HG03442 (cell line): ENCODE measurements at regions not wholly inside any gene's neighbourhood (a gene's known extent, or its start where the extent isn't known, plus 50 kb on each side); places are given as distances from the start of the nearest gene placed in this dataset.

ENCODE experiments used
- ATAC-seq: cut with Tn5 transposase; IDR thresholded peaks from one replicate; pipeline ENCODE4 v1.9.1; 2021; ENCODE audit warnings: mild to moderate bottlenecking, moderate library complexity; ENCODE audit not compliant: unreplicated experiment

DNA sequence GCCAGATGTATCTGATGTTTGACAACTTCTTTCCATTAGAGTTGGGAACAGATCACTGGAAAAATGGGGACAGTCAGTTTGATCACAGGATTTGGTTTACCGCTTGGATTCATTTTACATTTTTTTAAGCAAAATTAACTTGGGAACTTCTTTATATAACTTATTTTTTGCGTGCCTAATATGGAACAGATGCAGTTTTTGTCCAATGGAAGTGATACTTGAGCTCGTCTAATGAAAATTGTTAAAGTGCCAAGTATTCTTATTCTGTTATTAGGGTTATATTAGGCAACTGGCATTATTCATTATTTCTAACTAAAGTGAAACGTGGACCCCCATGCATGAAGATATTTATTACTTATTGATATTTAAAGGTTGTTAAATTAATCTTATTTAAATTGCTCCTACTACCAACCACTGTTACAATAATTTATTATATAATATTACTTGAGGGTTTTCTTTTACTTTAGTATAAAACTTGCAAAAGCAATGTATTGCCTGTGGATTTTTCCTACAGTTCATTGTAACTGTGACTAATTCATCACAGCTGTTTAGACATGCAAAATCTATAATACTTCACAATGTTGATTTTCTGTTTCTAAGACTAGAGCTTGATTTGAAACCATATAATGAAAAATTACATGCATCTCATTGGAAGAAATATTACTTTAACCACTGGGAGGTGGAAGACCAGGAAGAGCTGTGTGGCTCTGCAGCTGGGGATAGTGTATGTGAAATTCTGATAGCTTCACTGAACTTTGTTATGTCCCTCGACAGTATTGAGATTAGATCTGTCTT is 787.3 kb upstream of the WWC1 start:
- ATAC-seq = no peak

DNA sequence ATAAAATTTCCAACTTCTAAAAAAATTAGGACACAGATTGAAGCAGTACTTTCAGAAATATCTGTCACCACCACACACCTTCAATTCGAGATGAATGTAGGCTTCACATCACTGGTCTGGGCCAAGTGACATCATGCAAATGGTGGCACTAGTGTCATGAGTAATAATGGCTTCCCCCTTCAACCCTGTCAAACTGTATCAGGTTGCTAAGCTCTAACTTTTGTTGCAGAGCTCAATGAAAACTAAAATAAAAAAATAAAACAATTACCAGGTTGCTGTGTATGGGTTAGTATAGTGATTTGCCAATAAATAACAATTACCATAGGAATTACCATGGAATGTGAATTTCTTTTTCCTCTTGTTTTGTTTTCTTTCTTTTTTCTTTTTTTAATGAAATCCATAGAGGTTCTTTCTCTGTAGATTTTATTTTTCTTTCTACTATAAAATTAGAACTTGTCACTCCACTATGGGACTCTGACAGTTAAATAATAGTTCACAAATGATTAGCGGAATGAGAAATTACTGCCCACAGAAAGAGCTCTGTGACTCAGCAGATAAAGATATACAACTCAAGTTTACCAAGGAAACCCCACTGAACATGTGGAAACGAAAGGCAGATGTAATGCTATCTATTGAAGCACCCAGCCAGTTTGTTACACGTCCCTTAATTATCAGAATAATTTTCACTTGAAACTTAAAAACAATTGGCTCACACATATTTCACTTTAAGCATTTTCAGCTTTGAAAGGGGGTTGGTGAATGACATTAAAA is 783.8 kb upstream of the WWC1 start:
- ATAC-seq = no peak

DNA sequence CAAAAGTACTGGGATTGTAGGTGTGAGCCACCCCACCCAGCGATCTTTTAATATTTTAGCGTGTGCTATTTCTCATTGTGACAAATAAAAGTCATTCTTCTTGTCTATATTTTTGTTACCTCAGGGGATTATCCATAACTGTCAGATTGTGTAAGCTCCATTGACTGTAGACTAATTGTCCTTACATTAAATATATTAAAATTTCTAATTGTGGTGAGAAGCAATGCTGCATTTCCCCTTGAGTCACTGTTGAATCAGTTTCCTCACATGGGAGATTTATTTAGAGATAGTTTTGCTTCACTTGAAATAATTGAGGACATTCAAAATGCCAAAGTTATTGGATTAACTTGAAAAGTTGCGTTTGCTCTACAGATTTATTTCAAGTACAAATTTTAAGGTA is 782.4 kb upstream of the WWC1 start:
- ATAC-seq = no peak

DNA sequence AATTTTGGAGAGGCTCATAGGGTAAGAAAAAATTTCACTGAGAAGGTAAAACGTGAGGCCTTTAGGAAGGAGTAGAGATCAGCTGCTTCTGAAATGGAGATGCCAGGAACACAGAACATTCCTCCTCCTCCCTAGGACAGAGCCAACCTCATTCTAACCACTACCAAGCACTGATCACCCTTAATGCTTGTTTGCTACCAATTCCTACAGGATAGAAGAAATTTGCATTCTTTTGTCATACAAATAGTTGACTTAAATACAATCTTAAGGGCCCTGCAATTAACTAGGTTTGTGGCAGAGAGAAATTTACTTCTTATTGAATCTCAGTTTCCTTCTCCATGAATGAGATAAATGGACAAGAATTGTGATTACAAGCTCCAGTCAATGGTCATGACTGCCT is 780.2 kb upstream of the WWC1 start:
- no peak for ATAC-seq

DNA sequence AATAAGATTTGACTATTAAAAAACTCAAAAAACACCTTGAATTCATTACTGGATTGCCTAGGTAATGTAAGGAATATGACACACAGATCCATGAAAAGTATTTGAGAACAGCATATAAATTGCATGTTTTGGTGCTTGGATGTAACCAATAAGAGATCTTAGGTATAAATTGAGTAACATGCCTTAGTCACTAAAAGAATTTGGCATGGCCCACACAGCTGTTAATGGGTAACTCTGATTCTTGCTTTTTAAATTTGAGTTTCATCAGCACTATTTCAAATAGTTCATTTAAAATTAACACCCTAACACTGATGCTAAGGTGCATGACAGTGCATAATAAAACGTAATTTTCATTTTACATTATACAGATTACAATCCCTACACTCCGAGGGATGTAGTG is 779.3 kb upstream of the WWC1 start:
- ATAC-seq = no peak

DNA sequence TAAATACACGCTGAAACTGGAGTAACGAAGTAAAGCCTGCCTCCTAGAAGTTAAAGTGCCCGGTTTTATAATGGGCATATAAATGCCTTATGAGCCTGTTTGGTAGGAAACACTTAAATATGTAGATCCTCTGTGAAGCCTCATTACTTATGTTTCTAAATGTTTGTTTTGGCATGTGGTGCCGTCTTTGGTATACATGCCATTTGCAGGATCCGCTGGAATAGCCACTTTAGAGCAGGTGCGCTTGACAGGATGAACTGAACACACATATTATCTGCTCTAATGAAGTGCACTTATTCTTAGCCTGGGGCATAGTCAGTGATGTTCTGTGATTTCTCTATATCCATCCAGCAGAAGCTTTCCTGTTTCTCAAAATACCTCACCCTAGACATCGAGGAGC is 778.1 kb upstream of the WWC1 start:
- no peak for ATAC-seq

DNA sequence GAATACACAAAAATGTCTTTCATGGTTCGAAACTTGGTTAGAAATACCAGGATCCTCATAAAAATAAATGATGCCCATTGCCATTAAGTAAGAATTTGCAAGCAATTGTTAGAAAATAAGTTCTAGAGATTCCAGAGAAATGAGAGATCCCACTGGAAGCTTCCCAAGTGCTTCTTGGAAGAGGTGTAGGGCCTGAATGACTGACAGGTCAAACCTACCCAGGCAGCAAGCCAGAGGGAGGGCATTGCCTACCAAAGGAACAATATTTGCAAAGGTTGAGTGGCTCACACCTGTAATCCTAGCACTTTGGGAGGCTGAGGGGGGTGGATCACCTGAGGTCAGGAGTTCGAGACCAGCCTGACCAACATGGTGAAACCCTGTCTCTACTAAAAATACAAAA is 777.0 kb upstream of the WWC1 start:
- ATAC-seq = no peak

DNA sequence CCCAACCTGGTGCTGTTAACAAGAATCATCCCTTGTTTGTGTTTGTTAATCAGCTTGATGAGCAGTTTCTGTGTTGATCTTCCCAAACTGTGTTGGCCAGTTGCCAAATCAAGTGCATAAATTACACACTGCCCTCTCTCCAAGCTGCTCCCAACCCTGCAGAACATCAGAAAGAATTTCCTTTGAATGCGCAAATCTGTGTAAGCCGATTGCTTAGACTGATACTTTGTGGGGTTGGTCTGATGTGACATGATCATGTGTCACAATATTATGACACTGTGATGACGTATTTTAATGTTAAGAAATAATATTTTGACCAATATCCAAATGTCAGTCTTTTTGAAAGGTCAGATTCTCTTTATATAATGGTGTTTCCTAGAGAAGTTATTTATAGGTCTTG is 766.4 kb upstream of the WWC1 start:
- no peak for ATAC-seq

DNA sequence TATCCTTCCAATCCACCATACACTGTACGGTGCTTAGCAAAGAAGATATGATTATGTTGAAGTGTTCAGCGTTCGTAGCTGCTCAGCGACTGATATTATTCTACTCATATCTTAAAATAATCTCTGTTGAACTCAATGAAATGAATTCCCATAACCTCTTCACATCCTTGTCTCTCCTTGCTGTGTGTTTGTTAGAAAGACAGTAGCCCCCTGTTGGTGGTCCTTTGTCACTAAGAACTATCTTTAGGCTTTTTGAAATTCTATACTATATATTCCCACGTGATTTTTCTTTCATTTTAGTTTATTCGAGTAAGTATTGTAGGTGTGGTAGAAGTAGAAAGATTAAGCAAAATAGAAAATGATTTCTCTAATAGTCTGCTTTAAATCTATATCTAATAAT is 762.8 kb upstream of the WWC1 start:
- ATAC-seq = no peak

DNA sequence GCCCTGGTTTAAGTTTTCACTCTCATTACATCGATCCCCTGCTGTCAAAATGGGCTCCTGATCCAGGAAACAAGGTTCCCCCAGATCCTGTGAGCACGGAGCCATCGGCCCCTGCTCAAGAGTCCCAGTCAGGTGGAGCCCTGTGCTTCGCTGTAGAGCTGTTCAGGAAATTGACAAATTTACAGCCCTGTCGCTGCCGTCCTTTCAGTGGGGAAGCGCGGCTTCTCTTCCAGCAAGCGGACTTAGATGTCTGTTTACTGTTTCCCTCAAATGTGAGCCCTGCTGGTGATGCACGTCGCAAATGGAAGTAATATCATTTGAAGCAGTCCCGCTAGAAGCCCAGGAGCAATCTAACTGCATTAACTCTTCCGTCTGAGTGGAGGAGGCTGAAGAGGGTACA is 760.9 kb upstream of the WWC1 start:
- ATAC-seq = no peak

DNA sequence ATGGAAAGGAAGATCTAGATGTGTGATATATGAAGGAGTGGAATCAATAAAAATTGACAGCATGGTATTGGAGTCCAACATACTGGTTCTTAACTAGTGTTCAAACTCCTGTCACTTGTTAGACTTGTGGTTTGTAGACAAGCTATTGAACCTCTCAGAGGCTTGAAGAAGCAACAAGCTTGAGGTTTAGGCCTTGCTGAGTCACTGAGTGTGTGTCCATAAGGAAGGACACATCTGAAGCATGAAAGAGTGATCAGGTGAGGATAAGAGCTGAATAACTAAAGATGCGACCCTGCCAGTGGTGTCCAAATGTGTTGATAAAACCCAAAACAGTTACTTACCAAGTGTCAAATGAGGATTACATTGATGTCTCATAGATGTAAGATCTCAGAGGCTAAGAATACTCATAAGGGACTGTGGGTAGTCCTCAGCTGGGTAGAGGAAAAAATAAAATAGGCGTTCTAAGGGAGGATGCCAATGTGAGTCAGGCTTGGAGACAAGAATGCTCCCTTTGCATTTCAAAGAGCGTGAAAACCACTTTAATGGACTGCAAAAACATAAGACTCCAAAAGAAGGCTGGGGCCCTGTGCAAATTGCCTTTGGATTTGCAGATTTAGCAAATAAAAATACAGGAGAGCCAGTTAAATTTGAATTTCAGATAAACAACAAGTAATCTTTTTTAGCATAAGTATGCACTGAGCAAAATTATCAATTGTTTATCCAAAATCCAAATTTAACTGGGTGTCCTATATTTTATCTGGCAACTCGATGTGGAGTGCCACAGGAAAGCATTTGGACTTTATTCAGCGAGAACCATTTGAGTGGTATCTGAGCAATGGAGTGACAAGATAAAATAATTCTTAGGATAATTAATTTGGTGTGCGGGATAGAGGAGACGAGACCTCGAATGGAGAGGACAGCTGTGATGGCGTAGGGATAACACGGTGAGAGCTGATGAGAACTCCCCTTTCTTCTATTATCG is 757.3 kb upstream of the WWC1 start:
- ATAC-seq = no peak

DNA sequence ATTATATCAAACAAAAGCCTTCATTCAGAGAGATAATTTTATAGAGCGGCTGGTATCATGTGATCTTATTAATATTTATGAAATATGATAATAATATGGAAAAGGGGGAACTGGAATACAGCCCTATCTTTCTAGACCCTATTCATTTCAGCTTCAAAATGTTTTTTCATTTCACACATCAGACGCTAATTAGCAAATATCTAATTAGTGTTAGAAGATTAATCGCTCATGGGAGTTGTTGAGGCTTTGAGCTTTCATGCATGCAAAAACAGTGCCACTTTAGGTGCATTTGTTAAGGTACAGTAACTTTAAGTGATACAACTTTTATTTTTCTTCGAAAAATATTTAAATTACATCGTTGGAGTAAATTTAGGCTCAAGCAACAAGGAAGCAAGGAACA is 751.7 kb upstream of the WWC1 start:
- no peak for ATAC-seq

DNA sequence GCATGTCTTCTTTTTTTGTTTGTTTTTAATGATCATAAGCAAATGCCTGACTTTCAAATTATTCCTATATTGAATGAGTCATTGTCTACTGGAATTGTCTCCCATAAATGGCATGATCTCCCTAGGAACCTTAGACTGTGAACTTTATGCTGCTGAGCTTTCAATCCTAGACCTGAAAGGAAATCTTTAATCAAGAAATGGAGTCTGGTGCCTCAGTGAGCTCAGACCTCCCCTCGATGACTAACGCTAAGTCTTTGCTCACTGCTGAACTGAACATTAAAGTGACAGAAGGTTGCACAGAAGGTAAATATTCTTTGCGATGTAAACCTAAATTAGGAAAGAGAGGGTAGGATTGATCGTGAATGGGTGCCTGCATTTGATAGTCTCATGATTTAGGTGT is 745.2 kb upstream of the WWC1 start:
- ATAC-seq = no peak

DNA sequence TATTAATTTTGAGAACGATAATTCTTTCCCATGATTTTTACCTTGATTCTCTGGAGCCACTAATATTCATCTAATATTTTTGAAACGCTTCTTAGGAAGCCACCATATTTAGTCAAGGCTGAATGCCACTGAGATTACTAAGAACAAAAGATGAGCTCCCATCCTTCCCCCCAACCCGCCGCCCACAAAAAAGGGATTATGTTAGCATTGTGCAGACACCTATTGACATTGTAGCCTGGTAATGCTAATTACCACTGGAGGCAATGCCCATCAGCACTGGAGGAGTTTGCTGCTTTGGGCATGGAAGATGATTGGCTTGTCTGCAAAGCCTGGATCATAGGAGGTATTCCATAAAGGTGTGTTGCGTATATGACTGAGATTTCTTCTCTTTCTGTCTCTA is 739.1 kb upstream of the WWC1 start:
- no peak for ATAC-seq

DNA sequence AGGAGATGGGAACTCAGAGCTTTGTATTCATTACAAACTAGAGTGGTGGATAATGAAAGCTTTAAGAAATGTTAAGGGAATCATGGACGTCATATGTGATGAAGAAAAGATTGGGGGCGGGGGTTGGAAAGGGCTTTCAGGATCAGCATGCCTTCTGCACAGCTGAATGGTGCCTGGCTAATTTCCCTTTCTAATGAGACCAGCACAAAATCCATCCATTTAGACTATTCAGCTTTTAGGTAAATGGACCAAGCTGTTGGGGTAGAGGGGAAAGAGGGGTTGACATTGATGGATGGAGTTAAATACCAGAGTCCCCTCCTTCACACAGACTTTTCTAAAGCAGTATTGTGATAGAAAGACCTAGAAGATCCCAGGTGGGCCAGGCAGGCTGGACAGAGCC is 737.9 kb upstream of the WWC1 start:
- no peak for ATAC-seq

DNA sequence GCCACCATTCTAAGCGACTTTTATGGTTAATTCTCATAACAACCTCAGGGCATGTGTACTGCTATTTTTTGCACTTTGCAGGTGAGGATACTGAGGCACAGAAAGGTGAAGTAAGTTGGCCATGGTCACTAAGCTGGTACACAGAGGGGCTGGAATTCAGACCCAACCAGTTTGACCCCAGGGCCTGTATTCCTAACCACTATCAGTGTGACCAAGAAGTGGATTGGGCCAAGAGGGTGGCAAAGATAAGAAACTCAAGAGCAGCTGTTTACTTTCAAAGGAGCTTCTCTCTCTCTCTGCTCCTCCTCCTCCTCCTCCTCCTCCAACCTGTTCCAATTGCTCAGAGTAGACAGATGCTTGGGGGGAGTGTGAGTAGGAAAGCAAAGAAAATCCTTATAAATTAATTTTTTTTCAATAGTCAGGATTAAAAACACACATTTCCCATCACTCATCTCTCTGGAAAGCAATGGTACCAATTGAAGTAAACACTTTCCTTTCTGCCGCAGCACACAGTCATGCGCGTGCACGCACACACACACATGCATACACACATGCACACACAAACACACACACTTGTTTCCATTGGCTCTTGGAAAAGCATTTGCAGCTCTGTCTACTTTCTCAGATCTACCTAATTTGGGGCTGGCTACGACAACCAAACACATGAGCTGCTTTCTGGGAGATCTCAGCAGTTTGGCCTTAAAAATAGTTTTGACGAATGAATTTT is 736.7 kb upstream of the WWC1 start:
- no peak for ATAC-seq

DNA sequence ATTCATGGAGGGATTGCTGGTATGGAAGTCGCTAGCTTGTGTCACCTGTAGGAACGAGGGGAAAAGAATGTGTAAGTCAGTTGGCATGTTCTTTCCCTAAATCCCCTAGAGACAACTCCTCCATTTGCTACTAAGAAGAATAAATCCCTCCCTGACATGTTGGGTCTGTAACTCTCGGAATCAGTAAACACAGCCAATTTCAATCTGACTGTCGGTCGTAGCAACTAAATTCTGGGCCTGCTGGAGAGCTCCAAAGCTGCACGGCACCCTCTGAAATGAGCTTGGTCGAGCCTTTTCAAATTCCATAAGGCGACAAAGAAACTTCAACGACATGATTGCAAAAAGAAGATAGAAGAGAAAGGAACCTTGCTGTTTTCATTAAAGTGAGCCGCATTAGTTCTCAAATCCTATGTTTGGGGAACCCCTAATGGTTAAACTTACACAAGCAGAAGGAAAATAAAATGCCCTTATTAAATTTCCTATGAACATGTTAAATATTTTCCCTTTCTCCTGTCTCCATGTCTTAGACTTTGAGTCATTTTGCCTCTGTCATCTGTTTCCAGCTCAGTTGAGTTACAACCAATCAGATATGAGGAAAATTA is 735.8 kb upstream of the WWC1 start:
- ATAC-seq = no peak

DNA sequence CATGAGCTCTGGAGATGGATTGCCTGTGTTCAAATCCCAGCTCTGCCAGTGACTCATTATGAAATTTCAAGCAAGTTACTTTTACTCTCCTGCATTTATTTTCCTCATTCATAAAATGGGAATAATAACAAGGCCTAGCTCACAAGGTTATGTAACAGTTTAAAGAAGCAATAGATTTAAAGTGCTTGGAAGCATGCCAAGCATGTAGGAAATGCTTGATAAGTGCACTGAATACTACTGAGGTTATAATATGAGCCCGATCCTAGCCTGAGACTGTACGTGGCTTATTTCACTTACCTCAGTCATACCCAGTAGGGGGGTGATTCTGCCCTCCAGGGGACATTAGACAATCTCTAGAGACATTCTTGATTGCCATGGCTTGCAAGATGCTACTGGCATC is 734.1 kb upstream of the WWC1 start:
- no peak for ATAC-seq

DNA sequence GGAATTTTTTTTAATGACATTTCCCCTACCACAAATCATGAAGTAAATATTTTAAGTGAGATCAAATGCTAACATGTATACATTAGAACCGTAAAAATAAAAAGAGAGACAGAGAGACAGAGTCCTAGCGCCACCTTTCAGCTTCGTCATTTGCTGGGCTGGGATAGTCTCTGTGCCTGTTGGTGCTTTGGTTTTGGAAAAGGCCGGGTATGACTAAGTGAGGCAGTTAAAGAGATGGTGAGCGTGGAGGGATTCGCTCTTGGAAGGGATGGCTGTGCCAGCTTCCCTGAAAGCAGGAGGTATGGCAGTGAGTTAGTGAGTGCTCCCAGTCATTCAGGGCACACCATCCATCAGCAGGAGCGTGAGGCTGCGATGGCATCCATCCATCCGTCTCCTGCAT is 729.6 kb upstream of the WWC1 start:
- no peak for ATAC-seq

DNA sequence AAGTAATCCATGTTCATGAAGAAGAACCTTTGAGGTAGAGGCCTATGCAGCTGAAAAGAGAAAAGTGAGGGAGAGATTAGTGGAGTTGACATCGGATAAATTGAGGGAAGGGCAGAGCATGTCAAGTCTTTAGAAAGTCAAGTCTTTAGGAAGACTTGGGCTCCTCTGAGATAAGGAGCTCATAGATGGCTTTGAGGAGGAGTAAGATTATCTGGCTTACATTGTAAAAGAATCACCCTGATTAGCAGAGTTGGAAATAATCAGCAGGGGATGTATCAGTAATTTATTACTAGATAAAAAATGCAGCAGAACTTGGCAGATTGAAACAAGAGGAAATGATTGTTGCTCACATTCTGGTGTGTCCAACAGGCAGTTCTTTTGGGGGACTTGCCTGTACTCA is 727.2 kb upstream of the WWC1 start:
- no peak for ATAC-seq
